ENCODE measurements at regions not wholly inside any gene's neighbourhood (a gene's known extent, or its start where the extent isn't known, plus 50 kb on each side); places are given as distances from the start of the nearest gene placed in this dataset.
"Not testable (repeated sequence)": the region's sequence is repeated elsewhere in the genome, so short reads cannot be mapped to it uniquely, and the experiment has no call there.

DNA sequence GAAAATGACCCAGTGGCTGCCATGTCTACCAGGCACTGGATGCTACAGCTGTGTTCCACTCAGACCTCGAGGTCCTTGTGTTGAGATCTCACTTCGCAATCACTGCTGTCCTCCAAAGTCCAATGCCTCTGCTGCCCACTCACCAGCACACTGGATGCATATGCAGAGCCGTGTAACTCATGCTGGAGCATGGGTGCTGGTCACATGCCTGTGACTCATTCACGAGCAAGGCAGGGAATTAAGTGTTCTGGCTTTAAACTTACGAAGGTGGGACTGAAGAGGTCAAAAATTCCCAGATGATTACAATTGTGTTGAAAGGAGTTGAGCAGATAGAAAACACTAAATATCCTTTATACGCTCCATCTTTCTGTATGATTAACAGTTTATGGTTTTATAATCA lies 417.5 kb downstream of the NUP35 start:
- DNase-seq, result no peak

DNA sequence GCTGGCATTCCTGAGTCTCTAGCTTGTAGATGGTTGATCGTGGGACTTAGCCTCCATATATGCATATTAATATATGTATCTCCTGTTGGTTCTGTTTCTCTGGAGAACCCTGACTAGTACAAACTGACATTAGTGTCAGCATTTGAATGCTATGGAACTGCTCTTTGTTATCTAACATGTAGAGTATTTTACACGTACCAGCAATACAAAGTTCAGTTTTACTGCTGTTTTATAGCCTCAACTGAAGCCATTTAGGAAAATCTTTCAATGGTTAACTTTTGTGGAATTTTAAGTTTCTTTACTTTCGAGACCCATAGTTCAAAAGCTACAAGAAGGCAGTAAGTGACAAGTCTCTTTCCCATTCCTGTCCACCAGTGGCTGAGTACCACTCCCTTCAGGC lies 418.4 kb downstream of the NUP35 start:
- DNase-seq, result no peak

DNA sequence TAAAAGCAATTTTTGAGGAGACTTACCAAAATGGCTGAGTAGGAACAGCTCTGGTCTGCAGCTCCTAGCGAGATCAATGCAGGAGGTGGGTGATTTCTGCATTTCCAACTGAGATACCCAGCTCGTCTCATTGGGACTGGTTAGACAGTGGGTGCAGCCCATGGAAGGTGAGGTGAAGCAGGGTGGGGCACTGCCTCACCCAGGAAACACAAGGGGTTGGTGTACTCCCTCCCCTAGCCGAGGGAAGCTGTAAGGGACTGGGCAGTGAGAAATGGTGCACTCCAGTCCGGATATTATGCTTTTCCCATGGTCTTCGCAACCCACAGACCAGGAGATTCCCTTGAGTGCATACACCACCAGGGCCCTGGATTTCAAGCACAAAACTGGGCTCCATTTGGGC lies 419.0 kb downstream of the NUP35 start:
- no peak for DNase-seq

DNA sequence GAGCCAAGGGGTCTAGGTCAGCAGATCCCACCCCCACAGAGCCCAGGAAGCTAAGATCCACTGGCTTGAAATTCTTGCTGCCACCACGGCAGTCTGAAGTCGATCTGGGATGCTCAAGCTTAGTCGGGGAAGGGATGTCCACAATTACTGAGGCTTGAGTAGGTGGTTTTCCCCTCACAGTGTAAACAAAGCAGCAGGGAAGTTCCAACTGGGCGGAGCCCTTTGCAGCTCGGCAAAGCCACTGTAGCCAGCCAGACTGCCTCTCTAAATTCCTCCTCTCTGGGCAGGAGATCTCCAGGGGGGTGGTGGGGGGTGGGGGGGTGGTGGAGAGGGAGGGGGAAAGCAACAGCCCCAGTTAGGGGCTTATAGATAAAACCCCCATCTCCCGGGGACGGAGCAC lies 419.5 kb downstream of the NUP35 start:
- peak in 1 of 2 experiments; percentile 16 for DNase-seq

DNA sequence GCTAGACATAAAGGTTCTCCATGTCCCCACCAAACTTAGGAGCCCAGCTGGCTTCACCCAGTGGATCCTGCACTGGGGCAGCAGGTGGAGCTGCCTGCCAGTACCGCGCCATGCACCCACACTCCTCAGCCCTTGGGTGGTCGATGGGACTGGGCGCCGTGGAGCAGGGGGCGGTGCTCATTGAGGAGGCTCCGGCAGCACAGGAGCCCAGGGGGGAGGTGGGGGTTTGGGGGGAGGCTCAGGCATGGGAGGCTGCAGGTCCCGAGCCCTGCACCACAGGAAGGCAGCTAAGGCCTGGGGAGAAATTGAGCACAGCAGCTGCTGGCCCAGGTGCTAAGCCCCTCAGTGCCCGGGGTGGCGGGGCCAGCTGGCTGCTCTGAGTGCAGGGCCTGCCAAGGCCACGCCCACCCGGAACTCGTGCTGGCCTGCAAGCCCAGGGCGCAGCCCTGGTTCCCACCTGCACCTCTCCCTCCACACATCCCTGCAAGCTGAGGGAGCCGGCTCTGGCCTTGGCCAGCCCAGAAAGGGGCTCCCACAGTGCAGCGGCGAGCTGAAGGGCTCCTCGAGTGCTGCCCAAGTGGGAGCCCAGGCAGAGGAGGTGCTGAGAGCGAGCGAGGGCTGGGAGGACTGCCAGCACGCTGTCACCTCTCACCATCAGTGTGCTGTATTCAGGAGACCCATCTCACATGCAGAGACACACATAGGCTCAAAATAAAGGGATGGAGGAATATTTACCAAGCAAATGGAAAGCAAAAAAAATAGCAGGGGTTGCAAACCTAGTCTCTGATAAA lies 422.5 kb downstream of the NUP35 start:
- DNase-seq, result not testable (repeated sequence)

DNA sequence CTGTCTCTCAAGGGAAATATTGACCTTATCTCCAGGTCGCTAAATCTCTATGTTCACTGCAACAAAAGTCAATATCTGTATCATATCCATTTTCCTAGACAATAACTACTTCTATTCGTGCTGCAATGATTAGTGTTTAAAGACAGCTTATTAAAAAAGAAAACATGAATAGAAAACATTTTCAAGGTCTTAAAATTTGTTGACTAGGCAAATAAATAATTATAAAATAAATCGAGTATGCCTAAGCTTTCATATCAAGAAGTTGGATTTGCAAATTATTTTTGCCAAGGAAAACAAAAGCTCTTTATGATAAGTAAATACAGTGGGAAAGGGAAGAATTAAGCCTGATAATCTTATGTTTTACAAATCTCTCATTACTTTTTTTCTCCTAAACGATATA lies 428.5 kb downstream of the NUP35 start:
- DNase-seq, result no peak

DNA sequence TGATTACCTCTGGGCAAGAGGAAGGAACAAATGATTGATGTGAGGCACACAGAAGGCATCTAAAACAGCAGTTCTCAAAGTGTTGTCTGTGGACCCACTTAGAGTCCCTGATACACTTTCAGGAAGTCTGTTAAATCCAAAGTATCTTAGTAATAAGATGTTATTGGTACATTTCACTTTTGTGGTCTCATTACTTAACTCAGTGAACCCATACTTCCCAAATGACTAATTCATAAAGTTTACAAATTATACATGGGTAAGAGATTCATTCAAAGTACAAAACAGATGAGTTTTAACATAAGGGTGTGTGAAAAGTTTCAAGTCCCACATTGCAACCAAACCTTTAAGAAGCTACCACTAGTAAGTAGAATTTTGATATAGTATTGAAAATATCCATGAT lies 440.5 kb downstream of the NUP35 start:
- DNase-seq, result no peak

DNA sequence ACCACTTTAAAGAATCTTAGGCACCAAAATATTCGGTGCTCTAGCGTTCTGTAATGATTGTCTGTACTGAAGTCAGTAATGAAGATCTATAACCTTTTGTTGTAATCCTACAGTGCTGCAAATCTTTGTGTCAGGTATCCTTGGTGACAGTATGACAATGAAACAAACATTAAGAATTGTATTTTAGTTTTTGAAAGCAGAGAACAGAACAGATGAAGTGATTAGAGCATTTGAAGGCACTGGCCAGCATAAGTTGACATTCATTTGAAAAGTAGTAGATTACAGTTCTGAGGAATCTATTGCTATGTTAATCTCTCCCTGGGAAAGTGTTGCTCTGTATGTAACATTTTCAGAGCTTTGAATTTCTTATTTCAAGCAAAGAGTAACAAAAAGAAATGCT lies 451.2 kb downstream of the NUP35 start:
- DNase-seq, result no peak

DNA sequence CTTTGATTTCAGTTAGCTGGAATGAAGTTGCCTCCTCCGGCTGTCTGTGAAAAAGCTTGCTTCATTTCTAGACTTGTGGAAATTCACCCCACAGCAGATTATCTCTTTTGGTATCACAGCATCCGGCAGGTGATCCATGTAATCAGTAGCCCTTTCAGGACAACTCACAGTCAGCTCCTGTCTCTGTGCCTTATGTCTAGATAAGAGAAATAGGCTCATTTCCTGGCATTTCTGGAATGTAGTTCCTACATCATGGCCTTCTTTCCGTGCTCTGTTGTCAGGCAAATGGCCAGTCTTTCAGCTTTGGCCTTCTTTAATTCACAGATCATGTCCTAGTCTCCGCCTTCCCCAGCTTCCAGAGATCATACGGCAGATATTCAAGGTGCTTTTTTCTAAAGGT lies 455.4 kb downstream of the NUP35 start:
- no peak for DNase-seq

DNA sequence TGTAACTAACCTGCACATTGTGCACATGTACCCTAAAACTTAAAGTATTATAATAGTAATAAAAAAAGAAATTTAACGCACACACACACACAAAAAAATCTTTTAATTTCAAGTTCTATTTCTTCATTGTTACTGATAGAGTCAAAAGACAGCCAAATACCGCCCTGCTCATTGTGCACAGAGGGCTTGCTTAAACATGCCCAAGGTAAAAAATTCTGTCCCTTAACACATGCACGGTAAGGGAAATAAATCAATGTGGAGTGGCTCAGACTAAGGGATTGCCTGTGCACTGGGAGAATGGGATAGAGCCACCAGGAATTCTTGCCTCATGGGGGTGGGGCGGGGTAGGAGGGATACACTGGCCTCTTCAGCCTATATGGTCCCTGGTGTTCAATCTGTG lies 468.0 kb downstream of the NUP35 start:
- no peak for DNase-seq

DNA sequence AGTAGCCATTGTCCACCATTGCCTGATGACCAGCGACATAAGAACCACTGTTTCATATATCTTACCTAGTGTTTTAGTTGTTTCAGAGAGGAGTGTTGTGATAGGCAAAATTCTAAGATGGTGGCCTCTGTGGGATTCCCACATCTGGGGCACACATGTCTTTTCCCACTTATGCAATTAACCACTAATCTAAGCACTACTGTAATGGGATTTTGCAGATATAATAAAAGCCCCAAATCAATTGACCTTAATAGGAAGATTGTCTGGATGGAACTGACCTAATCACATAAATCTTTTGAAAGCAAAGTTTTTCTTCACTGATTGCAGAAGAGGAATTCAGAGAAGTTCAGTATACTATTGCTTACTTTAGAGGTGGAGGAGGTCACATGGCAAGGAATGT lies 469.9 kb downstream of the NUP35 start:
- no peak for DNase-seq

DNA sequence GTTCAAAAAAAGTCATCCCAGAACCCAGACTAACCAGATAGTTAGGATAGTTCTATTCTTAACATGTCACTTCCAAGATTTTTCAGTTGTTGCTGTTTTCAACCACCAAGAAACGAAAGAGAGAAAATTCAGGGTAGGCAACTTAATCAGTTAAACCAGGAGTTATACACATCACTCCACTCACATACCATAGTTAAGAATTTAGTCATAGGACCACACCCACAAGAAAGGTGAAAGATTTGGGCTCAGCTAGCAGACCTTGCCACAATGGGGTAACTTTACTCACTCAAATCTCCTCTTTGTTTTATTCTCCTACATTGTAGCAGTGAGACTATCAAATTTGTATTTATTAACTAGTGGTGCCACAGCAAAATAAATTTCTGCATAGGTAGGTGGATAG lies 473.6 kb downstream of the NUP35 start:
- no peak for DNase-seq

DNA sequence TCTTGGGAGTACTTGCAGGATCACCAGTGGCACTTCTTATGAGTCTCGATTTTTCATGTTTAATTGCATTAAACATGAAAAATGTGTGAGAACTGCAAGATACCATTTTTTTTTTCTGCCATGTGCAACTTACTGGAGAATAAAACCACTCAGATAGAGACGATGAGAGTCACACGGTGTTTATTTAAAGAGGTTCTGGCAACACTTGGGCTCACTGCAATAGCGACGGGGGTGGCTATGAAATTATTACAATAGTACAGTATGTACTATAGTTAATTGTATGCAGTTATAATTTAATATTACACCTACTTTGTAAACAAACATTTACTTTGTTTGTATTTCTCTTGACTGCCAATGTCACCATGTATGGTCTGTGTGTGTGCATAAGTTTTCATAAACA lies 479.8 kb downstream of the NUP35 start:
- peak in 1 of 2 experiments; percentile 10 for DNase-seq

DNA sequence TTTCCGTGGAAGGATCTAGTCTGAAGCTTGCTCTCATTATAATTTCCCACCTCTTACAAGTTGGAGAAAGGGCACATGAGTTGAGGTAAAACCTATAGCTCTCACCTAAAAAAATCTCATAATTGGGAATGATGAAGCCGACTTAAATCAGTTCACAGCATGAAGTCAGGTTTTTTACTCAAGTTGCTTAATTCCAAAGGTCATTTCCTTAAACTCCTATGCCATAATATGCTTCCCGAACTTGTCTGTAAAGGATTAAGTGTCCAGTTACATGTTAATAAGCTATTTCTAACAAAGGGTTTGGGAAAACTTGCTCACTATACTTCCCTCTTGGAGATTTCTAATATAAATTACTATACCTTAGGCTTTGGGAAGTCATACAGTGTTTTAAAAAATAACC lies 481.2 kb downstream of the NUP35 start:
- DNase-seq, result peak in 1 of 2 experiments; percentile 42

DNA sequence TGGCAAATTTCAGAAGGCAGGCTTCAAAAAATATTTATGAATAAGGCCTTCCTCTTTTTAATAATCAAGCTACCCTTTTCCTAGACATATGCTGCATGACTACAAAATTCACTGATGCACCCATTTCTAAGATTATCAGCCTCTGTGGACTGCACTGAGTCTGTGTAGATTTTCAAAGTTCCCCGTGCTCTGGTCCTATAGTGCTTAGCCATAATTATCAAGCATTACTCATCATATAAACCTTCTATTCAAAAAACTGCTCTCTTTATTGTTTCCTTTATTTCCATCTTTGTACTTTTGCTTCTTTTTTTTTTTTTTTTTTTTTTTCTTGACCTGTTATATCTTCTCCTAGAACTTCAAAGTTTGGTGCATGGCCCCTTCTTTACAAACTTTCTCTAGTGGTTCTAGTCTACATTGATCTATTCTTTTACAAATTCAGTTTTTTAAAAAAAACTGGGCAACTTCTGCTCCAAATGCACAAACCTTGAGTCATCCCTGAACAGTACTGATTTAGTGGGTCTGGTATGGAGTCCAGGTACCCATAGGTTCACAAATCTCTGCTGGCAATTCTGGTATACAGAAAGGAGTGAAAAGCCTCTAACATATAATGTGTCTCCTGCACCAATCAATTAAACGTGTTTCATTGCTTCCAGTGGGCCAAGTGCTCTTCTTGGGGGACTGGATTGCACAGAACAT lies 481.9 kb downstream of the NUP35 start:
- DNase-seq, result no peak

DNA sequence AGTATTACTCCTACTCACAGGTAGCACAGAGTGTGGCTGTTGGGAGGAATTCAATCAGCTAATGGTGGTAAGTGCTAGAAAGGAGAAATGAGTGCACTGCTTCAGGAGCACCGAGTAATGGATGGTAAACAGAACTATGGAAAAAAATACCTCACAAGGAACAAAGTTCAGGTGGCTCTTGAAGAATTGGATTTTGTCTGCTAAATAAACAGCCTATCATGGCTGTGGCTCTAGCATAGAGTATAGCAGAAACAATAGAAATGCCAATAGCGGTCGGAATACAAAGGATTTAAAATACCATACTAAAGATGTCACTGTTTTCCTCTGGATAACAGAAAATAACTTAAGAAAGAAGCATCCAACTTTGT lies 482.5 kb downstream of the NUP35 start:
- no peak for DNase-seq

DNA sequence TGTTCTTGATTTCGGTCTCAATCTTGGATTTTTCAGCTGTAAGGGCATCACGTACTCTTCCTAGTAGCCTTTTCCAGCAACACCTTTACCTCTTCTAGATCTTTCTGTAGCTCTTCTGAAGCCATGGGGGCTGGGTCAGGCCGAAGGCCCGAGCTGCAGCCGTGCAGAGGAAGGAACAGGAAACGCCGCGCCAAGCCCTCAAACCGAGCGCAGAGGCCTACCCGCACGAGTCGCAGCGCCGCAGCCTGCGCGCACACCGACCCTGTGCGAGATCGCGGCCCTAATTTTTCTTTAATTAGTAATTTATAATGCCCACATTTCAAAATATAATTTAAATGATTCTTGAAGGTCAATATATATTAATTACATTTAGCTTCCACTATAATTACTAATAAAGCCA lies 483.8 kb downstream of the NUP35 start:
- DNase-seq, result no peak

DNA sequence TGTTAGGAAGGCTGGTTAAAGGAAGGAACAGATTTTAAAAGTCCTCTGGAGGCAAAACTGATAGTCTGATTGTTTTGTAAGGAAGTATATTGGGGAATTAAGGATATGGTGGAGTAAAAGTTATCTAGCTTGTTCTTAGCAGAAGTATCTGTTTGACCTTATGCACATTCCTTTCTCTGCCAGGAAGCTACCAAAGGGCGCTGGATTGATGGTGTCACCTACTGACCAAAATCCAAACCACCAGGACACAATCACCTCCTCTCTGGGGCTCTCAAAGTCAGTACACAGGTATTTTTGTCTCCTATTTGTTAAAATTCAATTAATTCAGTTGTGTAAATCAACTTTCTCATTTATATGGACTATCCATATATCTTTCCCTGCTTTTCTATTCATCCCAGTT lies 484.5 kb downstream of the NUP35 start:
- no peak for DNase-seq

DNA sequence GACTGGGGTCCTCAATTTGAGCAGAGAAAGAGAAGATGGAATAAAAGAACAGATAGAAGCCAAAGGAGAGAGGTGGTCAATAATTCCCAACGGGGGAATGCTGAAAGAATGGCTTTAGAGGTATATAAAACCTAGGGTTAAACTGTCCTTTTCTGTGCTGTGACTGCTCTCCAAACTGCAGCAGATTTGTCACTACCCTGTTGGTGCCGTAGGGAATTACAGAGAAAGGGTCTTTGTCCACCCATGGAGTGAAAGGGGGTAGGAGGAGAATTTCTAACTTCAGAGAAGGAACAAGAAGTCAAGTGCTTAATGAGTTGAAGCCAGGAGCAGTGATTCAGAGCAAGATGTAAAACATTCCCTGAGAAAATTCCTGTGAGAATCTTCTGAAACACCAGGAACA lies 486.5 kb downstream of the NUP35 start:
- DNase-seq, result no peak

DNA sequence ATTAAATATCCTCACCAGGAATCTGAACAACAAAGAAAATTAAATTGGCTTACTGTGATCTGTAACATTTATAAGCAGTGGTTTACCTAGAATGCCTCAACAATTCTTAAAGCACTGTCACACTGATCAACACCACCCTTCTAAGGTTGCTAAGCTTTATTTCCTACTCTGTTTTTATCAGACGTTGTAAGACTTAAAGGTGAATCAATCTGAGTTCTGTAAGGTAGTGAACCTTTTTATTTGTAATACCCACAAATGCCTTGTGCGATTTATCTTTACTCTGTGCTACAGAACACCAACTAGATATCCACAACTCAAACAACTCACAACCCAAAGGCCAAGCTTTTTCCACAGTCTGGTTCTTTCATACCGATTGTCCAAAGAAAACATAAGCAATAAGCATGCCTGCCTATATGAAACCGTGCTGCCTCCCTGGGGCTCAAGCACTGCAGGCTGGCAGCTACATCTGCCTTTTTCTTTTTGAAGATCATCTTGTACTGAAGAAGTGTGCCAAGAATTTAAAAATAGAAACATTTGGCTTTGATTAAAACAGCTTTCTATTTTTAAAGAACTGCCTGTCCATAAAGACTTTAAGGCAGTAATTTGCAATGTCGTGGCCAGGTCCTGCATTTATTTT lies 490.7 kb downstream of the NUP35 start:
- DNase-seq, result no peak

DNA sequence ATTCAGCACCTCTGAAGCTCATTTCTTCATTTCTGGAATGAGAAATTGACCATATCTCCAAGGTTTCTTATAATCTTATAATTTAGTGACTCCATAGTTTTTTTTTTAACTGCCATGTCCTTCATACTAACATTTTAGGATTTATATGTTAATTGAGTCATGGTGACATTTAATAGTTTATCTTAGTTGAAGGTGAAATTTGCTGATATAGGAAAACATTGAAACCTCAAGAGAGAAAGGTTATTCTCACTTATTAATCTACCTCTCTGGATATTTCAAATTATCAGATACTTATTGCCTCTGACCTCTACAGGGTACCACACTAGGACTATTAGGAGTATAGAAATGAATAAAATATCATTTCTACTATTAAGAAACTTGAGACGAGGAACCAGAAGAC lies 499.0 kb downstream of the NUP35 start:
- no peak for DNase-seq

DNA sequence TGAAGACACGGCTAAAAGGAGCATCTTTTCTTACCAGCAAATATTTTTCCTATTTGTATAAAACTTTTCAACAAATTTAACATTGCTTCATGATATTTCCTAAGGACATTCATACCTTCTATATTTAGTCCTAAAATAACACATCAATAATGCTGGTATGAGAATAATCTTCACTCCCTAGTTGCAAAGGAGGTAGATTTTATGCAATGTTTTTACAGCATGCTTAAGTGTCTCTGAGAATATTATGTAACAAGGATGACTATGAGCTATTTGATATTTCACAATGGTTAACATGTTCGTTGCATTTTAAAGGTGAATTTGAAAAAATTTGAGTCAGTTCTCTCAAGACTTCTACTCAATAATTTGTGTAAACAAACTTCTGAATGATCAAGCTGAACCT lies 506.7 kb downstream of the NUP35 start:
- DNase-seq, result no peak

DNA sequence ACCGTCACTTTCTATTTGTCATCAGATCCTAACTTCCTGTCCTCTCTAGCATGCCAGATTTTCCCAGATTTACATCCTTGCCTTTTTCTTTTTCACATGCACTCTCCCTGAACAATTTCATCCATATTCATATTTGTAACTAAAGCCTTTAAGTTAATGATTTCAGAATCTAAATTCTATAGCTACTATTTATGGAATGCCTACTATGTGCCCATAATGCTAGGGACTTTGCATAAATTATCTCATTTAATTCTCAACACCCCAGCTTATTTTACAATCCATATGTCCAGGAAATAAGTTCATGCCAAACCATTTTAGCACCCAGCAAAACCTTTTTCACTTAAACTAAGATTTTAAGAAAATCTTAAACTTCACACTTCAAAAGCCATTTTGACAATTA lies 531.9 kb downstream of the NUP35 start:
- no peak for DNase-seq

DNA sequence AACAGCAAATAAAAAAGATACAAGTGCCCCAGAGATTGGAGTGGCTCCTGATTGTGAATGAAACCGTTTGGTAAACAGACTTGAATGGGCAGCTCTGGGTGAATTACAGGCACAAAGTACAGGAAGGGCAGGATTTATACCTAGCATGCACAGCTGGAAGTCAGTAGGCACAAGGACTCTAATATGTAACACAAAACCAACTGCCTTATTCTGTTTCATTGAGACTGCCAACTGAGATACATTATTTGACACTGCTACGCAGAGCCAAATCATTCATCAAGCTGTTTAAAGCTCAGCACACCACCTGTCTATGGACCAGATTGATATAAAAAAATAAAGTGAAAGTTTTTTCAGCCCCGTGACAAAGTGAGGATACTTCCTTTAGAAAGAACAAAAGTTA lies 541.2 kb downstream of the NUP35 start:
- DNase-seq, result no peak

All from NCI-H526 (cell line).